ENCODE measurements at regions not wholly inside any gene's neighbourhood (a gene's known extent, or its start where the extent isn't known, plus 50 kb on each side); places are given as distances from the start of the nearest gene placed in this dataset.

GRCh38 chr16:73605309-73605708 lies 557.4 kb upstream of the ZFHX3 start:
- TF ChIP-seq POLR2A (IDR thresholded peaks at IDR 0.05) (no peak), POLR2AphosphoS5 (IDR thresholded peaks at IDR 0.05) (no peak), CTCF (IDR thresholded peaks at IDR 0.05) (no peak)
